Upper lobe of right lung (tissue), 1 donor: ENCODE measurements at regions not wholly inside any gene's neighbourhood (a gene's known extent, or its start where the extent isn't known, plus 50 kb on each side); places are given as distances from the start of the nearest gene placed in this dataset.

ENCODE experiments used
- ATAC-seq: fragments of 200-7000 bp; cut with Tn5 transposase; one replicate; pipeline ENCODE4 v1.9.1; 2020; ENCODE audit warnings: mild to moderate bottlenecking, moderate library complexity
- DNase-seq: peaks from one replicate; pipeline ENCODE4 v3.0.0-alpha.2; 2020
- H3K27ac ChIP-seq: fragments of 200-600 bp; one replicate; pipeline ENCODE4 v1.8.0; 2022
- H3K27me3 ChIP-seq: fragments of 200-600 bp; one replicate; pipeline ENCODE4 v1.8.0; 2022; ENCODE audit warnings: mild to moderate bottlenecking
- H3K36me3 ChIP-seq: fragments of 200-600 bp; one replicate; pipeline ENCODE4 v1.8.0; 2022
- H3K4me1 ChIP-seq: fragments of 200-600 bp; one replicate; pipeline ENCODE4 v1.8.0; 2022
- H3K4me3 ChIP-seq: fragments of 200-600 bp; one replicate; pipeline ENCODE4 v1.8.0; 2022; ENCODE audit warnings: mild to moderate bottlenecking
- H3K9me3 ChIP-seq: fragments of 200-600 bp; one replicate; pipeline ENCODE4 v1.8.0; 2022
- CTCF ChIP-seq: fragments of 200-600 bp; IDR thresholded peaks from one replicate; pipeline ENCODE4 v1.8.0; 2022; ENCODE audit warnings: antibody characterized with exemption
- intact Hi-C: fragments of 100-400 bp; cut with DNase I; formaldehyde crosslinking; loops from one replicate; pipeline ENCODE4 v1.11.0; 2022
- donor health status: DM: no; HTN: yes; CAD: no; lungs with severe emphysema.

- intact Hi-C loops: no loop called here
- Histone ChIP-seq H3K4me3 (no peak overlapping the region), H3K9me3 (no peaks in the 10 kb centered on the region), H3K36me3 (no peaks in the 10 kb centered on the region), H3K27me3 (no peaks in the 10 kb centered on the region), H3K4me1 (no peaks in the 10 kb centered on the region), H3K27ac (no peak overlapping the region)
- DNase-seq (no peak), ATAC-seq (no peak)
- no peak for TF ChIP-seq CTCF
Observed at GRCh38 chr14:61621444-61621843, 73.9 kb upstream of the HIF1A start.

GRCh38 chr14:61622051-61622450, 73.3 kb upstream of the HIF1A start:
- Histone ChIP-seq H3K36me3 (no peaks in the 10 kb centered on the region), H3K4me3 (no peak overlapping the region), H3K27me3 (no peaks in the 10 kb centered on the region), H3K9me3 (no peaks in the 10 kb centered on the region), H3K27ac (no peak overlapping the region), H3K4me1 (no peaks in the 10 kb centered on the region)
- DNase-seq: no peak
- ATAC-seq: no peak
- intact Hi-C loops: no loop called here
- no peak for TF ChIP-seq CTCF

GRCh38 chr14:61623927-61624326, 71.4 kb upstream of the HIF1A start:
- no peak for TF ChIP-seq CTCF
- Histone ChIP-seq H3K4me1 (no peaks in the 10 kb centered on the region), H3K36me3 (no peaks in the 10 kb centered on the region), H3K4me3 (no peak overlapping the region), H3K27ac (no peak overlapping the region), H3K9me3 (no peaks in the 10 kb centered on the region), H3K27me3 (no peaks in the 10 kb centered on the region)
- ATAC-seq (no peak), DNase-seq (no peak)
- intact Hi-C loops: no loop called here

GRCh38 chr14:61625165-61625564, 70.1 kb upstream of the HIF1A start:
- no peak for TF ChIP-seq CTCF
- ATAC-seq (no peak), DNase-seq (no peak)
- intact Hi-C loops: no loop called here
- Histone ChIP-seq H3K27me3 (no peaks in the 10 kb centered on the region), H3K4me1 (no peaks in the 10 kb centered on the region), H3K36me3 (no peaks in the 10 kb centered on the region), H3K27ac (no peak overlapping the region), H3K9me3 (no peaks in the 10 kb centered on the region), H3K4me3 (no peak overlapping the region)

- no peak for TF ChIP-seq CTCF
- ATAC-seq (no peak), DNase-seq (no peak)
- H3K4me1 ChIP-seq: no peaks in the 10 kb centered on the region
- no peaks in the 10 kb centered on the region for H3K27me3 ChIP-seq
- no peaks in the 10 kb centered on the region for H3K36me3 ChIP-seq
- H3K4me3 ChIP-seq: no peak overlapping the region
- H3K9me3 ChIP-seq: no peaks in the 10 kb centered on the region
- intact Hi-C loops: no loop called here
- no peak overlapping the region for H3K27ac ChIP-seq
Observed at GRCh38 chr14:61627612-61628011, 67.7 kb upstream of the HIF1A start.

- no peak for DNase-seq
- Histone ChIP-seq H3K27ac (no peak overlapping the region), H3K9me3 (no peaks in the 10 kb centered on the region), H3K4me3 (no peak overlapping the region), H3K36me3 (no peaks in the 10 kb centered on the region), H3K27me3 (no peaks in the 10 kb centered on the region), H3K4me1 (no peaks in the 10 kb centered on the region)
- no peak for TF ChIP-seq CTCF
- no peak for ATAC-seq
- intact Hi-C loops: no loop called here
Observed at GRCh38 chr14:61628016-61628725, 67.1 kb upstream of the HIF1A start.
